ENCODE measurements at regions not wholly inside any gene's neighbourhood (a gene's known extent, or its start where the extent isn't known, plus 50 kb on each side); places are given as distances from the start of the nearest gene placed in this dataset.

- no peak for TF ChIP-seq CTCF (IDR thresholded peaks at IDR 0.05; ENCODE audit: low read depth, low read length, missing control alignments)
- DNase-seq (ENCODE audit: low read depth): no peak
- no peak overlapping the region for H3K4me3 ChIP-seq (ENCODE audit: low read depth, low read length)
Measured at GRCh38 chr14:54221971-54222370, 174.8 kb upstream of the CDKN3 start.

- no peak for DNase-seq (ENCODE audit: low read depth)
- no peak for TF ChIP-seq CTCF (IDR thresholded peaks at IDR 0.05; ENCODE audit: low read depth, low read length, missing control alignments)
- no peak overlapping the region for H3K4me3 ChIP-seq (ENCODE audit: low read depth, low read length)
Measured at GRCh38 chr14:54223831-54224402, 172.9 kb upstream of the CDKN3 start.

- DNase-seq (ENCODE audit: low read depth): no peak
- H3K4me3 ChIP-seq (ENCODE audit: low read depth, low read length): no peak overlapping the region
- TF ChIP-seq CTCF (IDR thresholded peaks at IDR 0.05; ENCODE audit: low read depth, low read length, missing control alignments): no peak
Measured at GRCh38 chr14:54225457-54226060, 171.2 kb upstream of the CDKN3 start.

GRCh38 chr14:54226103-54226502 is 170.7 kb upstream of the CDKN3 start:
- DNase-seq (ENCODE audit: low read depth): no peak
- H3K4me3 ChIP-seq (ENCODE audit: low read depth, low read length): no peak overlapping the region
- TF ChIP-seq CTCF (IDR thresholded peaks at IDR 0.05; ENCODE audit: low read depth, low read length, missing control alignments): no peak

- no peak for DNase-seq (ENCODE audit: low read depth)
- no peak for TF ChIP-seq CTCF (IDR thresholded peaks at IDR 0.05; ENCODE audit: low read depth, low read length, missing control alignments)
- H3K4me3 ChIP-seq (ENCODE audit: low read depth, low read length): no peak overlapping the region
Measured at GRCh38 chr14:54226558-54226957, 170.2 kb upstream of the CDKN3 start.

- no peak for TF ChIP-seq CTCF (IDR thresholded peaks at IDR 0.05; ENCODE audit: low read depth, low read length, missing control alignments)
- no peak overlapping the region for H3K4me3 ChIP-seq (ENCODE audit: low read depth, low read length)
- DNase-seq (ENCODE audit: low read depth): no peak
Measured at GRCh38 chr14:54229136-54229535, 167.7 kb upstream of the CDKN3 start.

- no peak for DNase-seq (ENCODE audit: low read depth)
- no peak for TF ChIP-seq CTCF (IDR thresholded peaks at IDR 0.05; ENCODE audit: low read depth, low read length, missing control alignments)
- H3K4me3 ChIP-seq (ENCODE audit: low read depth, low read length): no peak overlapping the region
Measured at GRCh38 chr14:54230645-54231044, 166.2 kb upstream of the CDKN3 start.

All from GM12864 (cell line).